DOHH2 (cell line): ENCODE measurements at regions not wholly inside any gene's neighbourhood (a gene's known extent, or its start where the extent isn't known, plus 50 kb on each side); places are given as distances from the start of the nearest gene placed in this dataset.

Source experiments
- H3F3A ChIP-seq: fragments of 200-600 bp; sonication (generic), shearing (Covaris generic); 2 replicates; pipeline ENCODE4 v1.6.0; 2016; ENCODE audit warnings: antibody characterized with exemption, mild to moderate bottlenecking; ENCODE audit not compliant: control insufficient read depth, insufficient read depth
- H3K27ac ChIP-seq: fragments of 200-600 bp; sonication (generic); 2 replicates; pipeline ENCODE4 v1.5.1; 2014; ENCODE audit warnings: low read depth, mild to moderate bottlenecking, low read length, moderate library complexity
- H3K27me3 ChIP-seq: fragments of 200-600 bp; sonication (generic); 2 replicates; pipeline ENCODE4 v1.6.1; 2014; ENCODE audit warnings: mild to moderate bottlenecking, low read length, mixed read lengths; ENCODE audit not compliant: control insufficient read depth
- H3K36me3 ChIP-seq: fragments of 200-600 bp; sonication (generic); 2 replicates; pipeline ENCODE4 v1.6.1; 2014; ENCODE audit warnings: mild to moderate bottlenecking, low read length, moderate library complexity, mixed read lengths; ENCODE audit not compliant: control insufficient read depth
- H3K4me1 ChIP-seq: fragments of 200-600 bp; sonication (generic); 2 replicates; pipeline ENCODE4 v1.6.1; 2014; ENCODE audit warnings: mild to moderate bottlenecking, low read length, mixed read lengths; ENCODE audit not compliant: control insufficient read depth
- H3K4me2 ChIP-seq: fragments of 200-600 bp; sonication (generic); 2 replicates; pipeline ENCODE4 v1.6.0; 2014; ENCODE audit warnings: mild to moderate bottlenecking, low read length, moderate library complexity
- H3K4me3 ChIP-seq: fragments of 200-600 bp; sonication (generic); 2 replicates; pipeline ENCODE4 v1.5.1; 2014; ENCODE audit warnings: mild to moderate bottlenecking, low read length, mixed read lengths
- H3K79me2 ChIP-seq: fragments of 200-600 bp; sonication (generic); 2 replicates; pipeline ENCODE4 v1.6.1; 2014; ENCODE audit warnings: mild to moderate bottlenecking, low read length, mixed read lengths; ENCODE audit not compliant: control insufficient read depth
- H3K9me2 ChIP-seq: fragments of 200-600 bp; sonication (generic); replicated peaks from 2 replicates; pipeline ENCODE4 v1.6.1; 2014; ENCODE audit warnings: mild to moderate bottlenecking, low read length, mixed read lengths; ENCODE audit not compliant: control insufficient read depth
- H3K9me3 ChIP-seq: fragments of 200-600 bp; sonication (generic); 2 replicates; pipeline ENCODE4 v1.6.1; 2014; ENCODE audit warnings: antibody characterized with exemption, low read length, mixed read lengths; ENCODE audit not compliant: control insufficient read depth, insufficient read depth
- H4K20me1 ChIP-seq: fragments of 200-600 bp; sonication (generic); 2 replicates; pipeline ENCODE4 v1.6.0; 2014; ENCODE audit warnings: low read depth, mild to moderate bottlenecking, antibody characterized with exemption, low read length, moderate library complexity; ENCODE audit not compliant: control insufficient read depth, insufficient read depth
- CTCF ChIP-seq: fragments of 200-600 bp; sonication (generic); IDR thresholded peaks from one replicate; pipeline ENCODE4 v1.5.1; 2014; ENCODE audit warnings: antibody characterized with exemption, mild to moderate bottlenecking, low read depth, low read length; ENCODE audit not compliant: poor library complexity, severe bottlenecking
- EZH2phosphoT487 ChIP-seq: fragments of 200-600 bp; sonication (generic); IDR thresholded peaks from 2 replicates; pipeline ENCODE4 v1.6.1; 2017; ENCODE audit warnings: borderline replicate concordance, mild to moderate bottlenecking, antibody characterized with exemption, low read length, moderate library complexity, mixed read lengths

- TF ChIP-seq CTCF (no peak), EZH2phosphoT487 (no peak)
- no peaks in the 10 kb centered on the region for H3K79me2 ChIP-seq
- H3K36me3 ChIP-seq: no peaks in the 10 kb centered on the region
- H4K20me1 ChIP-seq: no peaks in the 10 kb centered on the region
- no peaks in the 10 kb centered on the region for H3K27me3 ChIP-seq
- H3F3A ChIP-seq: no peaks in the 10 kb centered on the region
- H3K9me2 ChIP-seq: no peaks in the 10 kb centered on the region
- no peak overlapping the region for H3K4me3 ChIP-seq
- H3K27ac ChIP-seq: no peak overlapping the region
- peaks cover 13% of the 10 kb centered on the region; the same call in 1 of the 2 replicates for H3K9me3 ChIP-seq
- no peak overlapping the region for H3K4me2 ChIP-seq
- no peaks in the 10 kb centered on the region for H3K4me1 ChIP-seq
Measured at GRCh38 chr19:27671876-27672275, 1541.1 kb downstream of the UQCRFS1 start.

- H3K4me2 ChIP-seq: no peak overlapping the region
- H3K9me2 ChIP-seq: no peaks in the 10 kb centered on the region
- no peak overlapping the region for H3K27ac ChIP-seq
- H3K4me1 ChIP-seq: no peaks in the 10 kb centered on the region
- no peak for TF ChIP-seq CTCF
- TF ChIP-seq EZH2phosphoT487: no peak
- H3K27me3 ChIP-seq: no peaks in the 10 kb centered on the region
- H4K20me1 ChIP-seq: no peaks in the 10 kb centered on the region
- no peaks in the 10 kb centered on the region for H3K79me2 ChIP-seq
- no peaks in the 10 kb centered on the region for H3K36me3 ChIP-seq
- no peaks in the 10 kb centered on the region for H3F3A ChIP-seq
- H3K9me3 ChIP-seq: peaks cover 20% of the 10 kb centered on the region; the same call in 1 of the 2 replicates
- H3K4me3 ChIP-seq: no peak overlapping the region
Measured at GRCh38 chr19:27660428-27660827, 1552.5 kb downstream of the UQCRFS1 start.

GRCh38 chr19:27657271-27658051 is 1555.5 kb downstream of the UQCRFS1 start:
- no peaks in the 10 kb centered on the region for H3K4me1 ChIP-seq
- H3K4me2 ChIP-seq: no peak overlapping the region
- no peaks in the 10 kb centered on the region for H3K36me3 ChIP-seq
- H3F3A ChIP-seq: no peaks in the 10 kb centered on the region
- TF ChIP-seq EZH2phosphoT487 (no peak), CTCF (no peak)
- H3K27ac ChIP-seq: no peak overlapping the region
- peaks cover 20% of the 10 kb centered on the region; the same call in 1 of the 2 replicates for H3K9me3 ChIP-seq
- H3K4me3 ChIP-seq: no peak overlapping the region
- no peaks in the 10 kb centered on the region for H3K27me3 ChIP-seq
- H3K9me2 ChIP-seq: no peaks in the 10 kb centered on the region
- no peaks in the 10 kb centered on the region for H3K79me2 ChIP-seq
- no peaks in the 10 kb centered on the region for H4K20me1 ChIP-seq
